Thyroid gland (tissue), 4 donors: ENCODE measurements at regions not wholly inside any gene's neighbourhood (a gene's known extent, or its start where the extent isn't known, plus 50 kb on each side); places are given as distances from the start of the nearest gene placed in this dataset.

ENCODE experiments used
- DNase-seq, 2 donors: peaks; one replicate each; pipeline ENCODE4 v3.0.0-alpha.2; 2019
- H3K27ac ChIP-seq, 3 donors: fragments of 200-600 bp; sonication (generic); 1 replicate in 2 of 3; 2 replicates in 1 of 3; pipeline ENCODE4 v1.5.1; 2016 to 2019; ENCODE audit warnings: mild to moderate bottlenecking in 1 of 3, moderate library complexity in 1 of 3
- H3K27me3 ChIP-seq: fragments of 200-600 bp; sonication (generic); one replicate; pipeline ENCODE4 v1.5.1; 2019
- H3K36me3 ChIP-seq, 2 donors: fragments of 200-600 bp; sonication (generic); one replicate each; pipeline ENCODE4 v1.5.1; 2016 to 2019
- H3K4me1 ChIP-seq, 2 donors: fragments of 200-600 bp; sonication (generic); one replicate each; pipeline ENCODE4 v1.5.1; 2017 to 2019
- H3K4me3 ChIP-seq, 3 donors: fragments of 200-600 bp; sonication (generic); replicated peaks in 1 of 3; 1 replicate in 2 of 3; 2 replicates in 1 of 3; pipeline ENCODE4 v1.5.1; 2016; ENCODE audit warnings: mild to moderate bottlenecking in 1 of 3
- H3K9me3 ChIP-seq: fragments of 200-600 bp; sonication (generic); one replicate; pipeline ENCODE4 v1.5.1; 2017
- CTCF ChIP-seq, 6 experiments: fragments of 200-600 bp in 3 of 6; fragments of 450-650 bp in 3 of 6; sonication (generic) in 3 of 6; IDR thresholded peaks; one replicate each; pipeline ENCODE4 v1.5.1; 2016 to 2019; ENCODE audit warnings: antibody characterized with exemption in 6 of 6, mild to moderate bottlenecking in 2 of 6, inconsistent platforms in 1 of 6, moderate library complexity in 1 of 6
- POLR2A ChIP-seq, 2 donors: fragments of 450-650 bp; IDR thresholded peaks; one replicate each; pipeline ENCODE4 v1.6.1; 2017; ENCODE audit warnings: antibody characterized with exemption in 2 of 2, mild to moderate bottlenecking in 2 of 2, moderate library complexity in 1 of 2
- WGBS, 2 donors: methylation state at CpG; one replicate each; pipeline ENCODE4 v1.1.5; 2017; 5-methylcytosine and 5-hydroxymethylcytosine counted together
- intact Hi-C: fragments of 100-400 bp; cut with DNase I; formaldehyde crosslinking; loops from one replicate; pipeline ENCODE4 v1.15.1; 2023

GRCh38 chr2:117411983-117412382 lies 402.5 kb upstream of the DDX18 start:
- 52 to 53% methylated on average over 4 of the region's 4 CpGs for WGBS, 2 donors
- Histone ChIP-seq H3K36me3 (no peaks in the 10 kb centered on the region), H3K4me3 (no peak overlapping the region), H3K9me3 (no peaks in the 10 kb centered on the region), H3K4me1 (no peaks in the 10 kb centered on the region), H3K27me3 (no peaks in the 10 kb centered on the region), H3K27ac (no peak overlapping the region)
- DNase-seq, result no peak
- TF ChIP-seq CTCF (IDR thresholded peaks at IDR 0.05), result no peak
- TF ChIP-seq POLR2A (IDR thresholded peaks at IDR 0.05), result no peak
- intact Hi-C loops, result no loop called here

DNA sequence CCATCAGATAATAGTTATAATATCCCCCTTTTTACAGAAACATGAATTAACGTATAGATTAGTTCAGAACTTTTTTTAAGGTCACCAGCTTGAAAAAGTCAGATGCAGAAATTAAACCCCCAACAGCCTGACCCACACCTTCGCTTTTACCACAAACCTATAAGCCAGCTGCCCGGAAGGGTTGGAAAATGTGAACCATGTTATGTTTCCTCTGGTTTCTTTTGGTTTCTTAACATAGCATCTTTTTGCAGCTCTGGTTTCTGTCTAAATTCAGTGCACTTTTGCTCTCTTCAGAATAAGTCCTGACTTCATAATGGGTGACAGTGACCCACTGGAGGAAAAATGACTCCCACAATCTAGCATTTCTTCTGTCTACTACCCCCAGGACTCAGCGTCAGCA lies 381.7 kb upstream of the DDX18 start:
- Histone ChIP-seq H3K4me3 (no peak overlapping the region), H3K27ac (no peak overlapping the region), H3K9me3 (no peaks in the 10 kb centered on the region), H3K27me3 (no peaks in the 10 kb centered on the region), H3K36me3 (no peaks in the 10 kb centered on the region), H3K4me1 (no peaks in the 10 kb centered on the region)
- DNase-seq, result no peak
- intact Hi-C loops, result no loop called here
- WGBS, 2 donors, result 78 to 86% methylated on average over 4 of the region's 4 CpGs
- TF ChIP-seq CTCF (IDR thresholded peaks at IDR 0.05) (no peak), POLR2A (IDR thresholded peaks at IDR 0.05) (no peak)

DNA sequence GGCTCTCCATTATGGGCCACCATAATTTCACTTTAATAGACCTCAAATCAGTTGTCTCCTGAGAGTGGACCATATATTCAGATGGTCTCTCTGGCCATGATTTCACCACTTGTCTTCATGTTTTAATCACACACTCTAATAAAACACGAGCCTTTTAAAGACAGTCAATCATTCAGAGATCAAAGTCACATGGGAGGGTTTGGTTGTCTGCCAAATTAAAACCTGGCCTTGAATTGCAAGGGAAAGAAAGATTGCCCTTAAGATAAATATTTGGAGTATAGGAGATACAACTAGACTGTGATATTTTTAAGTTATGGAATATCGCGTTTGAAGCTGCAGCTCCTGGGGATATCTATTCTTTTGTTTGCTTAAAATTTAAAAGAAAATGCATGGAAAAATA lies 377.8 kb upstream of the DDX18 start:
- no peak overlapping the region for H3K27ac ChIP-seq
- no peaks in the 10 kb centered on the region for H3K4me1 ChIP-seq
- no peaks in the 10 kb centered on the region for H3K36me3 ChIP-seq
- no peak for DNase-seq
- H3K4me3 ChIP-seq, result no peak overlapping the region
- intact Hi-C loops, result no loop called here
- TF ChIP-seq POLR2A (IDR thresholded peaks at IDR 0.05) (no peak), CTCF (IDR thresholded peaks at IDR 0.05) (no peak)
- no peaks in the 10 kb centered on the region for H3K27me3 ChIP-seq
- WGBS, 2 donors, result 64 to 71% methylated on average over 3 of the region's 3 CpGs
- H3K9me3 ChIP-seq, result no peaks in the 10 kb centered on the region

DNA sequence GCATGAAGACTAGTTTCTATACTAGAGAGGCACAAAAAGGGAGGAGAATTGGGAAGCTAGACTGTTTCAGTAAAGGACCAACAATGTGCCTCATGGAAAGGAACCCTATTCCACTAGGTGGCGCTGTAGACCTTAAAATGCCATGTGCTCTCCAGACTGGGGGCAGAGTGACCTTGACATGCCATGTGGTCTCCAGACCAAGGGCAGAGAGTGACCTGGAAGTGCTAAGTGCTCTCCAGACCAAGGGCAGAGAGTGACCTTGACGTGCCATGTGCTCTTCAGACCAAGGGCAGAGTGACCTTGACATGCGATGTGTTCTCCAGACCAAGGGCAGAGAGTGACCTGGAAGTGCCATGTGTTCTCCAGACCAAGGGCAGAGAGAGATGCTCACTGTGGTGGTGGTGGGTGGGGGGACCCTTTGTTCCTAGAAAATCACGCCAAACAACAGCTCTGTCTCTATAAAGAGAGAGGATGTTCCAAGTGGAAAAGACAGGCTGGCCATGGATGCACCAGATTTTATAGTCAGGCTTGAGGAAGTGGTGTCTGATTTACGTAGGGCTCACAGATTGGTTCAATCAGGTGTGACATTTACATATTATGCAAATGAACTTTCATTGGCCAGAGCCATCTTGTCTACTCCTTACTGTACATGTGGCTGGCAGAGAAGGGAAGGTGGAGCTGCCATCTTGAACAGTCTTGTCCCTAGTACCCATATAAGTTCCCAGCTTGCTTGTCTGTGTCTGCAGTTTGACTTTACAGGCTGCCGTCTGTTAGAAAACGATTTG lies 344.0 kb upstream of the DDX18 start:
- H3K36me3 ChIP-seq, result no peaks in the 10 kb centered on the region
- no peak overlapping the region for H3K4me3 ChIP-seq
- no peaks in the 10 kb centered on the region for H3K9me3 ChIP-seq
- H3K4me1 ChIP-seq, result no peaks in the 10 kb centered on the region
- no peak for TF ChIP-seq POLR2A (IDR thresholded peaks at IDR 0.05)
- peak in 4 of 6 experiments; percentile 41 to 95 (median 58) for TF ChIP-seq CTCF (IDR thresholded peaks at IDR 0.05)
- no peaks in the 10 kb centered on the region for H3K27me3 ChIP-seq
- intact Hi-C loops, result no loop called here
- DNase-seq, result peak; percentile 60 to 66
- H3K27ac ChIP-seq, result no peak overlapping the region
- 71 to 76% methylated on average over 7 of the region's 7 CpGs for WGBS, 2 donors

DNA sequence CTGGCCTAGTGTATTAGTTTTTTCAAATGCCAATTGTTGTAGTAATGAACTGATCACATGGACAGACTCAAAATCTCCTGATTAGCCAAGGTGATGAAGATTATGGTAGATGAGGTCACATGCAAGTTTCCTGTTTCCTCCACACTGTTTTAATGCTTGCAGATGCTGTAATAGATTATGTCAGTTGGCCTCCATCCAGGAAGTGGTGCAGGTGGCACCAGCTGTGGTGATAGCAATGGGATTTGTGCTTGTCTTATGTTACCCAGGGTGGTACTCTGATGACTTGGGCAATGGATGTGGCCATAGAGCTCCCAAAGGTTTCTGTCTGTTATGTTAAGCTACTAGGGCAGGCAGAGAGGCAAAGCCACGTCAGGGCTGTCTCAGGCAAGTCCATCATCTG lies 332.9 kb upstream of the DDX18 start:
- H3K4me3 ChIP-seq, result no peak overlapping the region
- intact Hi-C loops, result no loop called here
- H3K9me3 ChIP-seq, result no peaks in the 10 kb centered on the region
- H3K27ac ChIP-seq, result no peak overlapping the region
- no peak for DNase-seq
- H3K27me3 ChIP-seq, result no peaks in the 10 kb centered on the region
- H3K4me1 ChIP-seq, result no peaks in the 10 kb centered on the region
- WGBS, 2 donors, result 58 to 71% methylated on average over 1 of the region's 1 CpG
- no peaks in the 10 kb centered on the region for H3K36me3 ChIP-seq
- TF ChIP-seq CTCF (IDR thresholded peaks at IDR 0.05) (no peak), POLR2A (IDR thresholded peaks at IDR 0.05) (no peak)
